HG03521 (cell line): ENCODE measurements at regions not wholly inside any gene's neighbourhood (a gene's known extent, or its start where the extent isn't known, plus 50 kb on each side); places are given as distances from the start of the nearest gene placed in this dataset.
"Not testable (repeated sequence)": the region's sequence is repeated elsewhere in the genome, so short reads cannot be mapped to it uniquely, and the experiment has no call there.

Source experiments
- ATAC-seq: cut with Tn5 transposase; IDR thresholded peaks from one replicate; pipeline ENCODE4 v1.9.1; 2021; ENCODE audit warnings: mild to moderate bottlenecking, moderate library complexity; ENCODE audit not compliant: unreplicated experiment

GRCh38 chr7:120110169-120110568, 162.8 kb upstream of the KCND2 start:
- no peak for ATAC-seq

- no peak for ATAC-seq
These were observed 158.3 kb upstream of the KCND2 start for GRCh38 chr7:120114626-120115025.

- no peak for ATAC-seq
These were observed 149.4 kb upstream of the KCND2 start for GRCh38 chr7:120123528-120123927.

GRCh38 chr7:120131096-120131839, 141.7 kb upstream of the KCND2 start:
- no peak for ATAC-seq

- ATAC-seq: no peak
These were observed 134.5 kb upstream of the KCND2 start for GRCh38 chr7:120138497-120138896.

GRCh38 chr7:120156476-120156875, 116.5 kb upstream of the KCND2 start:
- ATAC-seq: no peak

GRCh38 chr7:120160166-120160565, 112.8 kb upstream of the KCND2 start:
- ATAC-seq: no peak

GRCh38 chr7:120163449-120163848, 109.5 kb upstream of the KCND2 start:
- no peak for ATAC-seq

- no peak for ATAC-seq
These were observed 107.7 kb upstream of the KCND2 start for GRCh38 chr7:120165227-120165626.

GRCh38 chr7:120168066-120168465, 104.9 kb upstream of the KCND2 start:
- no peak for ATAC-seq

GRCh38 chr7:120169996-120170783, 102.8 kb upstream of the KCND2 start:
- no peak for ATAC-seq

- ATAC-seq: no peak
These were observed 102.1 kb upstream of the KCND2 start for GRCh38 chr7:120170834-120171233.

- no peak for ATAC-seq
These were observed 101.6 kb upstream of the KCND2 start for GRCh38 chr7:120171406-120171805.

- ATAC-seq: no peak
These were observed 92.8 kb upstream of the KCND2 start for GRCh38 chr7:120180221-120180620.

GRCh38 chr7:120181499-120181898, 91.5 kb upstream of the KCND2 start:
- no peak for ATAC-seq

GRCh38 chr7:120184866-120185265, 88.1 kb upstream of the KCND2 start:
- ATAC-seq: no peak

- no peak for ATAC-seq
These were observed 86.9 kb upstream of the KCND2 start for GRCh38 chr7:120185940-120186682.

GRCh38 chr7:120186688-120187087, 86.3 kb upstream of the KCND2 start:
- no peak for ATAC-seq

- ATAC-seq: no peak
These were observed 83.4 kb upstream of the KCND2 start for GRCh38 chr7:120189623-120190022.

GRCh38 chr7:120190109-120190508, 82.9 kb upstream of the KCND2 start:
- no peak for ATAC-seq

- ATAC-seq: no peak
These were observed 82.4 kb upstream of the KCND2 start for GRCh38 chr7:120190566-120190965.

- ATAC-seq: not testable (repeated sequence)
These were observed 81.6 kb upstream of the KCND2 start for GRCh38 chr7:120191423-120191822.
